Stomach (tissue), 8 donors: ENCODE measurements at regions not wholly inside any gene's neighbourhood (a gene's known extent, or its start where the extent isn't known, plus 50 kb on each side); places are given as distances from the start of the nearest gene placed in this dataset.

ENCODE experiments used
- DNase-seq, 2 donors: peaks; one replicate each; pipeline versions ENCODE4 v3.0.0 to v3.0.0-alpha.2; 2013 to 2019
- H3K27ac ChIP-seq, 5 donors: fragments of 200-600 bp in 4 of 5; sonication (generic) in 4 of 5; one replicate each; pipeline ENCODE4 v1.5.1; 2013 to 2019; ENCODE audit warnings: mild to moderate bottlenecking in 1 of 5, moderate library complexity in 1 of 5
- H3K27me3 ChIP-seq, 3 donors: fragments of 200-600 bp; sonication (generic); one replicate each; pipeline ENCODE4 v1.5.1; 2017 to 2019; ENCODE audit warnings: mixed run types in 1 of 3
- H3K36me3 ChIP-seq, 4 donors: fragments of 200-600 bp; sonication (generic); 1 replicate in 3 of 4; 2 replicates in 1 of 4; pipeline ENCODE4 v1.5.1; 2016 to 2019
- H3K4me1 ChIP-seq, 4 donors: fragments of 200-600 bp; sonication (generic); one replicate each; pipeline ENCODE4 v1.5.1; 2016 to 2019
- H3K4me3 ChIP-seq, 4 donors: fragments of 200-600 bp; sonication (generic) in 3 of 4; one replicate each; pipeline ENCODE4 v1.5.1; 2016 to 2019; ENCODE audit warnings: mild to moderate bottlenecking in 1 of 4
- H3K9me3 ChIP-seq, 4 donors: fragments of 200-600 bp; sonication (generic); one replicate each; pipeline ENCODE4 v1.5.1; 2016 to 2019
- EP300 ChIP-seq: sonication (generic); formaldehyde crosslinking; IDR thresholded peaks from one replicate; pipeline ENCODE4 v1.6.1; 2017; ENCODE audit warnings: antibody characterized with exemption
- POLR2A ChIP-seq, 4 donors: fragments of 450-650 bp; IDR thresholded peaks; one replicate each; pipeline ENCODE4 v1.6.1; 2016; ENCODE audit warnings: antibody characterized with exemption in 4 of 4, control low read depth in 2 of 4, mild to moderate bottlenecking in 1 of 4, moderate library complexity in 1 of 4
- POLR2AphosphoS5 ChIP-seq, 3 donors: sonication (generic); formaldehyde crosslinking; IDR thresholded peaks; one replicate each; pipeline ENCODE4 v1.6.1; 2016; ENCODE audit warnings: antibody characterized with exemption in 3 of 3
- WGBS, 5 donors: extraction: QIAGEN DNeasy Blood & Tissue Kit in 3 of 5; methylation state at CpG; one replicate each; pipeline versions ENCODE4 v1.1.5 to v1.1.7; 2013 to 2018; 5-methylcytosine and 5-hydroxymethylcytosine counted together
- intact Hi-C: fragments of 100-400 bp; cut with DNase I; formaldehyde crosslinking; loops from one replicate; pipeline ENCODE4 v1.15.1; 2023; ENCODE audit warnings: low total_unique reads
- TF ChIP-seq, protein P1 (sequence below), 7 experiments: fragments of 450-650 bp in 4 of 7; fragments of 200-600 bp in 3 of 7; sonication (generic) in 3 of 7; IDR thresholded peaks; one replicate each; pipeline ENCODE4 v1.5.1; 2016 to 2019; ENCODE audit warnings: antibody characterized with exemption in 7 of 7, control low read depth in 2 of 7, mild to moderate bottlenecking in 1 of 7
- donor health status: healthy with polysubstance abuse.
- donor health status: Bipolar disorder and iron deficiency.
- donor health status: healthy.

DNA sequence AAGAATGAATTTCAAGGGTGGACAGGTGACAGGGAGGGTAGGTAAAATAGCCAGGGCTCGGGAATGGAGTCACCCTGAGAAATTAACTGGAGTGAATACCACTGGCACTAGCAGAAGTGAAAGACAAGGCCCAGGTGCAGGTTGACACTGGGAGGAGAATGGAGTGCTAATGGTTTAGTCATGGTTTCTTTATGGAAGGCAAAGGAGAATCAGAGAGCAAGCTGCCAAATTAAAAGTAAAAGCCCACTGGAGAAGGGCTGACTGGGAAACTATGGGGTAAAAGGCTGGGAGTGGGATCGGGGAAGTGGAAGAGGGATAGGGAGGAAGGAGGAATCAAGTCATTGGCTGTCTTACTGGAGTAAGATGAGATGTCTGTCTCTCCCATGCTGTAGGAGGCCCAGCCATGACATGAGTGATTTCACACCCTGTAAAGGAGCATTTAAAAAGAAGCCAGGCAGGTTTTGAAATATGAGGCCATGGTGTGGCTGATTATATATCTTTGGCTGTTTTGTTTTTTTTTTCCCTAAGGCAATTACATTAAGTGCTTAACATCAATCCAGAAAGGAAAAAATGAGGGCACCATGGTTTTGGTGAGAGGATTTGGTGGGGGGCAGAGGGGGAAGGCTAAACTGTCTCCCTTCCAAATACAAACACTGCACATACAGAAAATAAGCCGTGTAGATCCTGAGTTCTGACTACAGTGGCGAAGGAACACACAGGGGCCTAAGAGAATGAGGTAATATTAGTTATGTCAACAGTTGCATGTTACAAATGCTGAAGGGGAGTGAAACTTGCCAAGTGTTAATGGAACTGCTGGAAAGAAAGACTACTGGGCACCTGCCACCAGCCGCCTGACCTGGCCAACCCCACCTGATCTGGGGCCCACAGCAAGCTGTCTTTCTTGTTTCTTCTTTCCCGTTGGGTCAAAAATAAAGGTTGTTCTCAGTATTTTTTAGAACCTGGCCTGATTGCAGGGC lies 183.5 kb upstream of the TSC22D1 start:
- Histone ChIP-seq H3K27ac (peak overlapping the region; percentile 83 to 93 (median 87)), H3K4me1 (peaks cover 40 to 83% (median 64%) of the 10 kb centered on the region in 4 donors), H3K27me3 (no peaks in the 10 kb centered on the region), H3K9me3 (no peaks in the 10 kb centered on the region), H3K36me3 (no peaks in the 10 kb centered on the region), H3K4me3 (no peak overlapping the region)
- intact Hi-C loops, result no loop called here
- TF ChIP-seq EP300 (no peak), POLR2A (IDR thresholded peaks at IDR 0.05) (no peak), POLR2AphosphoS5 (IDR thresholded peaks at IDR 0.05) (peak; percentile 20 to 80 (median 57))
- TF ChIP-seq, protein P1, sequence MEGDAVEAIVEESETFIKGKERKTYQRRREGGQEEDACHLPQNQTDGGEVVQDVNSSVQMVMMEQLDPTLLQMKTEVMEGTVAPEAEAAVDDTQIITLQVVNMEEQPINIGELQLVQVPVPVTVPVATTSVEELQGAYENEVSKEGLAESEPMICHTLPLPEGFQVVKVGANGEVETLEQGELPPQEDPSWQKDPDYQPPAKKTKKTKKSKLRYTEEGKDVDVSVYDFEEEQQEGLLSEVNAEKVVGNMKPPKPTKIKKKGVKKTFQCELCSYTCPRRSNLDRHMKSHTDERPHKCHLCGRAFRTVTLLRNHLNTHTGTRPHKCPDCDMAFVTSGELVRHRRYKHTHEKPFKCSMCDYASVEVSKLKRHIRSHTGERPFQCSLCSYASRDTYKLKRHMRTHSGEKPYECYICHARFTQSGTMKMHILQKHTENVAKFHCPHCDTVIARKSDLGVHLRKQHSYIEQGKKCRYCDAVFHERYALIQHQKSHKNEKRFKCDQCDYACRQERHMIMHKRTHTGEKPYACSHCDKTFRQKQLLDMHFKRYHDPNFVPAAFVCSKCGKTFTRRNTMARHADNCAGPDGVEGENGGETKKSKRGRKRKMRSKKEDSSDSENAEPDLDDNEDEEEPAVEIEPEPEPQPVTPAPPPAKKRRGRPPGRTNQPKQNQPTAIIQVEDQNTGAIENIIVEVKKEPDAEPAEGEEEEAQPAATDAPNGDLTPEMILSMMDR (IDR thresholded peaks at IDR 0.05), result no peak
- DNase-seq, result peak; percentile 84 to 86
- 22 to 37% (median 30%) methylated on average over 6 of the region's 6 CpGs for WGBS, 5 donors

DNA sequence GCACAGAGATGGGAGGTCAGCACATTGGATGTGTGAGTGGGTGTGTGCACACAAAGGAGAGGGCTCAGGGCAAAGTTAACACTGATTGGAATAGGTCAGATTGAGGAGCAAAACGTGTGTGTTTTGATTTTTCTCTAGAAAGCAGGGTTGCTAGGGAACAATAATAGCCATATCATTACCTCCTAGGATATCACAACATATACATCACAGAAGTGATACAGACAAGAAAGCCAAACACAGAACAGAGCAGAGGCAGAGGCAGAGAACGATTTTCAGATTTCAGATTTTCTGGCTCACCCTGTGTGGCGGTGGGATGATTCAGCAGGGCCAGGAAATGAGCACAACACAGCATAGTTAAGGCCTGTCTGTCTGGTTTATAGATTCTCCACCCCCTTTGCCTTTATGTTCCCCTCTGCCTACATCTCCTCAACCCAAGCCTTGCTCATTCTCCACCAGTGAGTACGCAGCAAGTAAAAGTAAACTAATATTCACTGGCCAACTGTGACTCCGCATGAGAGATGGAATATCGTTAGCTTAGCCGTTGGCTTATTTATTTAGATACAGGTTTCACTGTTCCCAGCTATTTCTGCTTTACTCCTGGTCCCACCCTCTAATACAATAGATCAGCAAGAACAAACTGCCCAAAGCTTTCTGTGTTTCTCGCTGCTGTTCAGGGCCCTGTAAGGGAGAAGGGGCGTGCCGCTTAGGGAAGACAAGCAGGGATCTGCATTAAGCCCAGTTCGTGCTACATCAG lies 182.7 kb upstream of the TSC22D1 start:
- Histone ChIP-seq H3K36me3 (no peaks in the 10 kb centered on the region), H3K4me3 (no peak overlapping the region), H3K9me3 (no peaks in the 10 kb centered on the region), H3K27me3 (no peaks in the 10 kb centered on the region), H3K27ac (peak overlapping the region; percentile 83 to 93 (median 87)), H3K4me1 (peaks cover 31 to 74% (median 56%) of the 10 kb centered on the region in 4 donors)
- TF ChIP-seq EP300, result no peak
- TF ChIP-seq POLR2A (IDR thresholded peaks at IDR 0.05), result no peak
- TF ChIP-seq POLR2AphosphoS5 (IDR thresholded peaks at IDR 0.05), result peak in 1 of 3 donors; percentile 31
- intact Hi-C loops, result no loop called here
- DNase-seq, result peak; percentile 41 to 72
- 24 to 36% (median 26%) methylated on average over 11 of the region's 11 CpGs for WGBS, 5 donors

DNA sequence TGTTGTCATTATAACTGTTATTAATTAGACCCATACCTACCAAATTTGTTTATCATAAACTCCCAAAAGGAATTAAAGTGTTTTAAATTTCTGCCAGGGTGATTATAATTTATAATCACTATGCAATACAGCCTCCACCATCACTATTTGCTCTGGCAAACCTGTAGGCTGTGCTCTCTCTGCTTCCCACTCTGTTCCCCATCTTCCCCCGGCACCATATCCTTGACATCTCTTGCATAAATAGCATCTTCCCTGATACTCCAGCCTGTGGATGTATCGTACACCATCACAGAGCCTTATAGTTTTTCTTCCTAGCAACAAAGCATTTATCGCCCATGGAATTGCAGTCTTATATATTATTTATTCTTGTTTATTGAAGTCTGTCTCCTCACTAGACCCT lies 181.5 kb upstream of the TSC22D1 start:
- Histone ChIP-seq H3K36me3 (no peaks in the 10 kb centered on the region), H3K9me3 (no peaks in the 10 kb centered on the region), H3K27ac (peak overlapping the region; percentile 49 to 93 (median 87)), H3K4me3 (no peak overlapping the region), H3K27me3 (no peaks in the 10 kb centered on the region), H3K4me1 (peaks cover 24 to 63% (median 49%) of the 10 kb centered on the region in 4 donors)
- whole genome bisulfite sequencing, 5 donors, result 93 to 100% (median 98%) methylated on average over 3 of the region's 3 CpGs
- no peak for TF ChIP-seq POLR2AphosphoS5 (IDR thresholded peaks at IDR 0.05)
- TF ChIP-seq, protein P1 (IDR thresholded peaks at IDR 0.05), result no peak
- no peak for TF ChIP-seq POLR2A (IDR thresholded peaks at IDR 0.05)
- TF ChIP-seq EP300, result no peak
- DNase-seq, result no peak
- intact Hi-C loops, result no loop called here

DNA sequence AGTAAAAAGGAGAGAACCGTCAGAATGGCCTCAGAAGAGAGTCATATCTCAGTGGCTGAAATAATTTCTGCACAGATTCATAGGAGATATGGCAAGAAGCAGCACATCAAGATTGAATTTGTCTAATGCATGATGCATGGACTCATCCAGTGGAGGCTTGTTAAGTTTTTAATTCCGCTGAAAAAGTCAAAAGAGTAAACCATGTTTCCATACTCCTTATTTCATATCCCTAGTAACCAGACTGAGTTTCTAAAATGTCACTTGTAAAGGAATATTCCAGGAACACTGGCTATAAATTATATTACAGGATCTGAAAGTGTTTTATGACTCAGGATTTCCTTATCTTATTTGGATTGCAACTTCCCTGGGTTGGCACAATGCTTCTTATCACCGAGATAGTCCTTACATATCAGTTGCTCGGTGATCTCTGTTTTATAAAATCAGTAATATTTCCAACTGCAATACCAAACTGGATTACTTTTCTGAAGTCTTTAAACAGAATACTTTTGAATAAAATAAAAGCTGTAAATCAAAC lies 180.2 kb upstream of the TSC22D1 start:
- intact Hi-C loops, result no loop called here
- H3K9me3 ChIP-seq, result no peaks in the 10 kb centered on the region
- TF ChIP-seq POLR2AphosphoS5 (IDR thresholded peaks at IDR 0.05) (peak in 2 of 3 donors; percentile 62 to 72), EP300 (no peak), POLR2A (IDR thresholded peaks at IDR 0.05) (no peak)
- no peaks in the 10 kb centered on the region for H3K27me3 ChIP-seq
- DNase-seq, result no peak
- H3K4me3 ChIP-seq, result no peak overlapping the region
- peaks cover 24 to 59% (median 45%) of the 10 kb centered on the region in 4 donors for H3K4me1 ChIP-seq
- H3K27ac ChIP-seq, result peak overlapping the region in 4 of 5 donors; percentile 39 to 93 (median 87)
- WGBS, 5 donors, result 26 to 46% (median 34%) methylated on average over 4 of the region's 4 CpGs
- H3K36me3 ChIP-seq, result no peaks in the 10 kb centered on the region

DNA sequence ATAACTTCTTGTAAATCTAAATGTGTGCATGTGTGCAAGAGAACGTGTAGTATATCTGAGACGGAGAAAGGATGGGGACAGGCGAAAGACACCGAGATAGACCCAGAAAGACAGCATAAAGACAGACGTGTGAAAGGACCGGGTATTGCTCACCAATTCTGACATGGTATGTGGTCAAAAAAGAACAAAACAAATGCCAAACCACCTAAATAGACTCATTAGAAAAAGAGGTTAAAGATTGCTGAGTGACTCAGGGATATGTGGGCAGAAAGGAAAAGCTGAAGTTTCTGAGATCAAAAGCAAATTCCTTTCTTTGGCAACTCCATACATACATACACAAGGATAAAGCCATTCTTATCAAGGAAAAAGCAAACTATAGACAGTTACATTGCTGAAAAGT lies 179.7 kb upstream of the TSC22D1 start:
- TF ChIP-seq EP300 (no peak), POLR2A (IDR thresholded peaks at IDR 0.05) (no peak), POLR2AphosphoS5 (IDR thresholded peaks at IDR 0.05) (no peak)
- TF ChIP-seq, protein P1 (IDR thresholded peaks at IDR 0.05), result no peak
- Histone ChIP-seq H3K9me3 (no peaks in the 10 kb centered on the region), H3K4me1 (peaks cover 24 to 55% (median 45%) of the 10 kb centered on the region in 4 donors), H3K4me3 (no peak overlapping the region), H3K27me3 (no peaks in the 10 kb centered on the region), H3K36me3 (no peaks in the 10 kb centered on the region), H3K27ac (peak overlapping the region; percentile 26 to 93 (median 87))
- DNase-seq, result no peak
- intact Hi-C loops, result no loop called here
- 66 to 75% (median 70%) methylated on average over 6 of the region's 6 CpGs for WGBS, 5 donors
